Fibroblast of peridontal ligament (primary cell): ENCODE measurements at regions not wholly inside any gene's neighbourhood (a gene's known extent, or its start where the extent isn't known, plus 50 kb on each side); places are given as distances from the start of the nearest gene placed in this dataset.
A peak's percentile ranks its signal among the peaks of the same experiment; 100 is the strongest.
"Not testable (repeated sequence)": the region's sequence is repeated elsewhere in the genome, so short reads cannot be mapped to it uniquely, and the experiment has no call there.

Experiments used
- DNase-seq: peaks from one replicate; pipeline ENCODE4 v3.0.0-alpha.2; 2010; ENCODE audit errors: extremely low read depth

DNA sequence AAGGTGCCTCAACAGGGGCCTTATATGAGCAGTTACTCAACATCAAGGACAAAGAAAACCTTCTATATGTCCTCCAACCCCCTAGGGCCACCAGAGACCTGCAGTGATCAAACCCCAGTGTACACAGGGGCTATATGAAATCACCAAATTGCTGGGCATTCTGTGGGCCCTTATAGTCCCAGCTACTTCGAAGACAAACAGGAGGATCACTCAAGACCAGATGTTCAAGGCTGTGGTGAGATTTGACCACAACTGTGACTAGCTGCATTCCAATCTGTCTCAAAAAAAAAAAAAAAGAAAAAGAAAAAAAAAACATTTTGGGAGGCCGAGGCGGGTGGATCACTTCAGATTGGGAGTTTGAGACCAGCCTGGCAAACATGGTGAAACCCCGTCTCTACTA, 51.0 kb upstream of the PRB2 start:
- no peak for DNase-seq

DNA sequence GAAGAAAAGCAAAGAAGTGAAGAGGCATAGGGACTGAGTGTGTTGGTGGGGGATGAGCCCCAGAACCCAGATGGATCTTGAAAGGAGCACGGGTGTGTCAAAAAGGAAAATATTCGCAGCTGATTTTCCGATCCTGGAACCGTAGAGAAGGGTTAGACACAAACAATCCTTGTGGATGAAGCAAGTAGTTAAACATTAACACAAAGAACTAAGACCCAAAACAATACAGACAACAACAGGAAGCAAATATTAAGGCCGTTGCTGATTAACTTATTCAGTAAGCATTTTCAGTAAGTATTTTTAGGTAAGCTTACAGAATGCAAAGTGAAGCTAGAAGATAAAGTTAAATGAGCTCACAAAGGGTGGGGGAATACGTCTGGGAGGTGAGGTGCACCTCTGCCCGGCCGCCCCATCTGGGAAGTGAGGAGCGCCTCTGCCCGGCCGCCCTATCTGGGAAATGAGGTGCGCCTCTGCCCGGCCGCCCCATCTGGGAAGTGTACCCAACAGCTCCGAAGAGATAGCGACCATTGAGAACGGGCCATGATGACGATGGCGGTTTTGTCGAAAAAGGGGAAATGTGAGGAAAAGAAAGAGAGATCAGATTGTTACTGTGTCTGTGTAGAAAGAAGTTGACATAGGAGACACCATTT, 62.8 kb upstream of the PRB2 start:
- no peak for DNase-seq

DNA sequence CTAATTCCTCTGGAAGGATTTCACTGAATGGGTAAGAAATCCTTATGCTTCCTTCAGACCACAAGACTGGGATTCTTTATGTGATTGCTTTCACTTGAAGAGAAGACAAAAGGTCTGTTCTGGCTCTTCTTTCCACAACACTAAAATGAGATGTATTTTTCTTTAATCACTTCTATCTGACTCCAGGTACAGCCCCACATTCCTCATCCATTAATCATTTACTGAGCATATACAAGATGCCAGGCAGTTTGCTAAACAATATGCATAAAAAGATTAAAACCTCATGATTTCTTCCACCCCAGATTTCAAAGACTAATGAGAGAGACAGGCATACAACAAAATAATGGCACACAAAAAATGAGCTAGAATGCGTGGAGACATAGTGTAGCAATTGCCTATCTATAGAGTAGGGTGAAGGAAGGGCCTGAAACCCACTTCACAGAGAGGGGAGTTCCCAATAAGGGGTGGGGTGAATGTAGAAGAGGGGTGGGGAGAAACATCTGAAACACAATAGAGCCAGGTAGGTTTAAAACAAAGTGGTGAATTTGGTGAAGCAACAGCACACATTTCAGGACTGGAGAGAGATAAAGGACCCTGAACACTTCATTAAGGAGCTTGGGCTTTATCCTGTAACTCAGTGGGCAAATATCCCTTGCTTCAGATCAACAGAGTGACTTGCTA, 65.1 kb upstream of the PRB2 start:
- DNase-seq = no peak

DNA sequence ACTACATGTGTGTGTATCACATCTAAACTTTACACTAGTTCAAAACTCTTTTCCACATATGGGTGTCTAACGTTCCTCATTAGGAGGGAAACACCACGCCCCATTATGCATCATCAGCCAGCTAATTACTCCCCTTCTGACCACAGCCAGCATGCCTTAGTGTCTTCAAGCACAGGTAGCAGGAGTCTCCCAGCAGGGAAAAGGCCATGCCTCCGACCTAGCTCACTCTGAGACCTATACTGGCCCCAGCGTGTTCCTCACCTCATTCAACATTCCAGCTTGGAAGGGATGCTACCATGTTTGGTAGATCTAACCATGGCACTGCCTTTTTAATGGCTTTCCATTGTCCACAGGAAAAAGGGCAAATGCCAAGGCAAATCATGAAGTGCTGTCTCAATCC, 66.1 kb upstream of the PRB2 start:
- DNase-seq = no peak

GRCh38 chr12:11477110-11477509, 81.7 kb upstream of the PRB2 start:
- no peak for DNase-seq

DNA sequence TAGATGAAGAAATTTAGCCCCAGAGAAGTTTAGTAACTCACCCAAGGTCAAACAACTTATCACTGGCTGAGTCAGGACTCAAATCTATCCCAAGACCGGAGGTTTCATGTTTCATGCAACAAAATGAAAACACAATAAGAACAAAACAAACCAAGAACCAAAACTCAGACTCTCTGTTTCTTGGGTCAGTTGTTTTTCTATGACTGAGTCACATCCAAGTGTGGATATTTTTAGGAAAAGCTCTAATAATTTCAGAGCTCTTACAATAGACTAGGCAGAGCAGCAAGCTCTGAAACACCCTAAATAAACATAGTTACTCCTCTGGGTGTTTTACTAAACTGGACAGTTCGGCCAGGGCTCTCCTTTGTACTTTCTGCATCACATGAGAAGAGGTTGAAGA, 87.6 kb upstream of the PRB2 start:
- peak; percentile 12 for DNase-seq

- DNase-seq = peak; percentile 92
Measured at GRCh38 chr12:11486623-11487444, 91.5 kb upstream of the PRB2 start.

DNA sequence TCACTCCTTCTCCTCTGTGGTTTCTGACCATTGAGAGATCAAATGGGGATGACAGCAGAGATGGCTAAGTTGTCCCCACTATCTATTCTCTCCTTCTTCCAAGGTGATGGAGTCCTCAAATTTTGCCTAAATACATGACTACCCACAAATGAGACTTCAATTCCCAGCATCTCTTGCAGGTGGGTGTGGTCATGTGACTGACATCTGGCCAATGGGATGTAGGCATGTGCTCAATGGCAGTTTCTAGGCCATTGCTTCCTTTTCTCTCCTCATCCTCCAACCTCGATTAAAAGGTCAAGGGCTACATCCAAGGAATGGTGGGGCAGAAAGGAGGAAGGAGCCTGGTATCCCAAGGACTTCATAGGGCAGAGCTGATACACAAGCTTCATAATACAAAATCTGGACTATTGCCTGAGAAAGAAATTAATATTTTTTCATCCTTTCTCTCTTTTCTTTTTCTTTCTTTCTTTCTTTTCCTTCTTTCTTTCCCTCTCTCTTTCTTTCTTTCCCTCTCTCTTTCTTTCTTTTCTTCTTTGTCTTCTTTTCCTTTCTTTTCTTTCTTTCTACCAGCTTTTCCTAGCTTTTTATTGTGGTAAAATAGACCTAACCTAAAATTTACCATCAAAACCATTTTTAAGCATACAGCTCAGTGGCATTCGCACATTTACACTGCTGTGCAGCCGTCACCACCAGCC, 100.9 kb upstream of the PRB2 start:
- DNase-seq = no peak

- no peak for DNase-seq
Measured at GRCh38 chr12:11497438-11497837, 102.1 kb upstream of the PRB2 start.

DNA sequence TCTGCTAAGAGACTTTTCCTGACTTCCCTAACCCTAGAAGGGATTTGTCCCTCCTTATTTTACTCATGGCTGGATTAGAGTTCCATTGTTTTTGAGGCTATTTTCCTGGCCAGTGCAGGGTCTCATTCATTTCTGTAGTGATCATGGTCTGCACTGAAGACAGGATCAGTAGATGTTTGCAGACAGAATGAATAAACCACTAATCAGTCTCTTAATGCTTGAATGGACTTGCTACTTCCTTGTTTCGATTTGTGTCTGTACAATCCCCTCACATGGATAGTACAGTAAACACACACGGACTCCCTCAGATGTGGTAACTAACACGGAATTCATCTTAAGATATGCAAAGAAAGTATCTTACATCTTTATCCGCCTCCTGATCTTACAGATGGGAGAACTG, 102.6 kb upstream of the PRB2 start:
- no peak for DNase-seq

GRCh38 chr12:11498574-11498973, 103.2 kb upstream of the PRB2 start:
- not testable (repeated sequence) for DNase-seq

DNA sequence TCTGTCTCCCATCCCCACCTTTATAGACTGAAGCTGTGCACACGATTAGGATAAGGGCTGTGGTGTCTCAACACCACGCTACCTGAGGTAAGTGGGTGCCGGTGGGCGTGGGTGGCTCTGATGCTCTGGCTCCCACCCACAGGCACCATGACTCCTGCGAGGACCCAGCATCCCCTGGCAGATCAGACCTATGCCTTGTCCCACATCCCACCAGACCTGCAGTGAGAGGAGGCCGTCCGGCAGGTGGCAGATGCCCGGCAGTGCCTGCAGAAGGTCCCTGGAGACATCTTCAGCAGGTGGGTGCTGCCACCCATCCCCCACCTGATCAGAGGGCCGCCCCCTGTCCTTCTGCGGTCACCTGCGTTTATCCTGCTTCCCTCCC, 104.4 kb upstream of the PRB2 start:
- no peak for DNase-seq

DNA sequence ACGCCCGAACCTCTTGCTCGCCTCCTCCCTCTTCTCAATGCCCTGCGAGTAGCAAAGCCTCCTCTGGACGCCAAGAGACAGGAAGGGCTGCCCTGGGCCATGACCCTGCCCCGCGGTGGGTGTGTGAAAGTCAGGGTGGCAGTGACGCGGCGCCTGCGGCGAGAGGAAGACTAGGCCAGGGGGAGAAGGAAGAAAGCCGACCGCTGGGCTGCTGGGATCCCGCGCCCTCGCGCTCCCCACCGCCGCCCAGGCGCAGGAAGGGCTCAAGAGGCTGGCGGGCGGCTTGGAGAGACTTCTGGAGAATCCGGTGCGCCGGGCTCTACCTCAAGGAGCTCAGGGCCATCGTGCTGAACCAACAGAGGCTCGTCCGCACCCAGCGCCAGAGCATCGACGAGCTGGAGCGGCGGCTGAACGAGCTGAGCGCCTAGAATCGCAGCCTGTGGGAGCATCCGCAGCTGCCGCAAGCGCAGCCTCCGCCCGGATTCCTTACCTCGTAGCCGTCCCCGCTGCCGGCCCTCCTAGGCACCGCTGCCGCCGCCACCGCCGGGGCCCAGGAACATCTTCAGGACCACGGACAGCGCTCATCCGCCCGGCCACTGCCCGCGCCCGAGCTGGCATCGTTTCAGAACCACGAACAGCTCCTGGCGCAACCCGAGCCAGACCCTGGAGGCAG, 105.0 kb upstream of the PRB2 start:
- DNase-seq = peak; percentile 38

DNA sequence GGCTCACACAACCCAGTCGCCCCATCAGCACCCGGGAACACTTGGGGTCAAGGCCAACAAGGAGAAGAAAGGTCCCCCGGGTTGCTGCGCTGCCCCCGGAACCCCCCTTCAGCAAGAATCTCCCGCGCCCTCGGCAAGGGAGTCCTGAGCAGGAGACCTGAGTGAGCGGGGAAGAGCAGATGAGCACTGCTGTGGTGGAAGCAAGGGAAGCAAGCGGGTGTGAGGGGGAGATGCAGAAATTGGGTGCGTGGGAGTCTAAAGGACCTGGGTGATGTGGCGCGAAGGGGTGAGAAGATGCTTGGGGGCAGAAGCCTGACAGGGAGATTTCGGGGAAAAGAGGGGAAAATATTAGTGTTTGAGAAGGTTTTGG, 105.5 kb upstream of the PRB2 start:
- DNase-seq = no peak

DNA sequence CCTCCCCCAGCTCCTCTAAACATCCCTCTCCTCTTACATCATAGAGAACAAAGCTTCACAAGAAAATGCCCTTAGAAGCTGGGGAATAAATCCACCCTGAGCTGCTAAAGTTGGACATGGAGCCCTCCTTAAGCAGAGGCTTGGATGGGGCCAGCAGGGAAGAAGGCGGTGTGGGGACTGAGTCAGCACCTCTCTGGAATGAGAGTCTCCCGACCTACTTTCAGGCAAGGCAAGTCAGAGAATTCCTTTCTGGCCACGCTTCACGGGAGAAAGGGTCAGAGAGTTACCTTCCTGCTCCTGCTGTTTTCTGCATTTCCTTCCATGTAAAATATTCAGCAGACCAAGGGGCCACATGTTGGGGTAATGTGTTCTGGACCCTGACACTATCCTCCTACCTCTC, 113.3 kb upstream of the PRB2 start:
- no peak for DNase-seq

- DNase-seq = no peak
Measured at GRCh38 chr12:11509326-11509725, 114.0 kb upstream of the PRB2 start.

GRCh38 chr12:11510671-11511070, 115.3 kb upstream of the PRB2 start:
- DNase-seq = no peak

DNA sequence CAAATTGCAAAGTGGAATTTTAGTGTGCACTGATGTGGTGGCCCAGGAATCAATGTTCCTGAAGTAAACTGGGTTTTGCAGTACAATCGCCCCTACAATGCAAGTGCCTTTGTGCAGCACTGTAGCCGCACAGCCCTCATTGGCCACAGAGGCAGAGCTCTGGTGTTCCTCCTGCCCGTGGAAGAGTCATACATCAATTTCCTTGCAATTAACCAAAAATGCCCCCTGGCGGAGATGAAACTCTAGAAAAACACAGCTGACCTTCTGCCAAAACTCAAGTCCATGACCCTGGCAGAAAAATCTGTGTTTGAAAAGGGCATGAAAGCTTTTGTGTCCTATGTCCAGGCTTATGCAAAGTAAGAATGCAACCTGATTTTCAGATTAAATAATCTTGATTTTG, 117.9 kb upstream of the PRB2 start:
- DNase-seq = peak; percentile 4

- DNase-seq = no peak
Measured at GRCh38 chr12:11517080-11517479, 121.7 kb upstream of the PRB2 start.

DNA sequence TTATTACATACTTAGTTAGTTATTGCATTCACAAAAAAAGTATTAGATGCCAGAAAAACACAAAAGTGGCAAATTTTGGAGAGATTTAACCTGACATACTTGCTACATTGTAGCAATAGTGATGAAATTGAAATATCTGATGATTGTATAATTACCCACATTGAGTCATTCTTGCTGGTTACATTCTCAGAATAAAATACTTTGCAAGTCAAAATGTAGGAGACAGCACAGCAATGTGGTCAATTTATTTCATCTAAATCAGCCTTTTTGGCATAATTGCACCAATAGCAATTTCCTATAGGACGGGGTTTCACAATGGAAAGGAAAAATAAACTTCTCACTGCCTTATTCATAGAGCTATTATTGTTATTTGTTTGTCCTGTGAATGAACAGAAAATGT, 125.0 kb upstream of the ETV6 start:
- no peak for DNase-seq

DNA sequence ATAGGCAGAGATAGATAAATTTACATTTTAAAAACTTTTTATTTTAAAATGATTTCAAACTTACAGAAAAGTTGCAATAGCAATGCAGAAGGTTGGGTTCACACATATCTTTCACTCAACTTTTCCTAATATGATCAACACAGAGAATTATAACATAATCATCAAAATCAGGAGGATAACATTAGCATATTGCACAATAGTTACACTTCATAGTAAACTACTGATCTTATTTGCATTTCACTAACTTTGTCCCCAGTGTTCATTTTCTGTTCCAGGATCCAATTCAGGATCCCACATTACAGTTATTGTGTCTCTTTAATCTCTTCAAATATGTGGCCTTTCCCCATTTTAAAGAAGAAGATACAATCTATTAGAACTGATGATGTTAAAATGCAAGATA, 115.4 kb upstream of the ETV6 start:
- no peak for DNase-seq

DNA sequence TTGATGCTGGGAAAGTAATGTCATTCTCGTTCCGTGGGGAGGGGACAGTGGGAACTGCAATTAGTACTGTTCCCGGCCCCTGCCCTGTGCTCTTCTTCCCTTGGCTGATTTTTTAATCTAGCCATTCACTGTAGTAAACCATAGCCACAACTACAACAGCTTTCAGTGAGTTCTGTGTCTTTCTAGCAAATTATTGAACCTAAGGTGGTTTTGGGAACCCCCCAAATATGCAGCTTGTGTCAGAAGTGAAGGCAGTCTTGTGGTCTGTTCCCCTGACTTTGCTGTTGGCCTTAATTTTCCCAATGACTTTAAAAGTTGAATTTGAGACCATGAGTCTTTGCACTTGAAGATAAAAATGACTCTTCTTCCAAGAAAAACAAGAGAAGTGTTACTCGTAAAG, 114.3 kb upstream of the ETV6 start:
- DNase-seq = no peak
